ENCODE measurements at regions not wholly inside any gene's neighbourhood (a gene's known extent, or its start where the extent isn't known, plus 50 kb on each side); places are given as distances from the start of the nearest gene placed in this dataset.

DNA sequence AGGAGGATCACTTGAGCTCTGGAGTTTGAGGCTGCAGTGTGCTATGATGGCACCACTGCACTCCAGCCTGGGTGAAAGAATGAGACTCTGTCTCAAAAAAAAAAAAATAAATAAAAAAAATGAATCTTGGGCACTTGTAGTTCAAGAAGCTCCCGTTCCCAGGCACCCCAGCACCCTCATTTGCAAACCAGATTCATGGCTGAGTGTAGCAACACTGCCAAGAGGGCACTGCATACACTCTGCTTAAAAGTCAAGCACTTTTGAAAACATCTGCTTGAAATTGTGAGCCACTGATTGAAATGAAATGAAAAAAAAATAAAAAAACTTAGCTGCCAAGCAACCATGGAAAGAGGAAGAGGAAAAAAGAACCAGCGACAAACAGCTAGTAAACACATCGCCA lies 124.7 kb upstream of the SASH1 start:
- TF ChIP-seq, protein P1, sequence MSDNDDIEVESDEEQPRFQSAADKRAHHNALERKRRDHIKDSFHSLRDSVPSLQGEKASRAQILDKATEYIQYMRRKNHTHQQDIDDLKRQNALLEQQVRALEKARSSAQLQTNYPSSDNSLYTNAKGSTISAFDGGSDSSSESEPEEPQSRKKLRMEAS (IDR thresholded peaks at IDR 0.05) = no peak
- TF ChIP-seq TEAD4 (IDR thresholded peaks at IDR 0.05) = no peak
- TF ChIP-seq CEBPB (IDR thresholded peaks at IDR 0.05) = no peak
- TF ChIP-seq TAF1 (IDR thresholded peaks at IDR 0.05; ENCODE audit: low read depth) = no peak
- no peak for TF ChIP-seq CREB1 (IDR thresholded peaks at IDR 0.05; ENCODE audit: low read depth)
- no peak for TF ChIP-seq NFIC (IDR thresholded peaks at IDR 0.05)

All from Ishikawa (cell line).